DOHH2 (cell line): ENCODE measurements at regions not wholly inside any gene's neighbourhood (a gene's known extent, or its start where the extent isn't known, plus 50 kb on each side); places are given as distances from the start of the nearest gene placed in this dataset.

Source experiments
- EZH2phosphoT487 ChIP-seq: fragments of 200-600 bp; sonication (generic); IDR thresholded peaks from 2 replicates; pipeline ENCODE4 v1.6.1; 2017; ENCODE audit warnings: borderline replicate concordance, mild to moderate bottlenecking, antibody characterized with exemption, low read length, moderate library complexity, mixed read lengths
- TF ChIP-seq, protein P1 (sequence below): fragments of 200-600 bp; sonication (generic); IDR thresholded peaks from one replicate; pipeline ENCODE4 v1.5.1; 2014; ENCODE audit warnings: antibody characterized with exemption, mild to moderate bottlenecking, low read depth, low read length; ENCODE audit not compliant: poor library complexity, severe bottlenecking

DNA sequence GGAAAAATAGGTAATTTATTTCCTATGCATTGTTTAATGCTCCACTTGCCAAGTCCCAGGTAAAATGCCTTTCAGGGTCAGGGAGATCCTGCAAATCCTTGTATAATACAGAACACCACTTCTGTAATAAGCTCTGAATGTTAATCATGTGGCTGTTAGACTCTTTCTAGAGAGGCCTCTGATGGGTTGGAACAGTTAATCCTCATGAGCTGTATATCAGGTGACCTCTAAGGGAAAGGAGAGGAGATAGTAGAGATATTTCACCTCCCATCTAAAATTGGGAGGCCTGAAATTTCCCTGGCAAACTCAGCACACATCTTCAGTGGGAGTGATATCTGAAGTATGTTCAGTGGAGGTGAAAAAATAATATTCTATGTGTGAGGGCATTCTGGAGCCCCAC, 210.6 kb upstream of the WDFY3 start:
- no peak for TF ChIP-seq EZH2phosphoT487
- TF ChIP-seq, protein P1, sequence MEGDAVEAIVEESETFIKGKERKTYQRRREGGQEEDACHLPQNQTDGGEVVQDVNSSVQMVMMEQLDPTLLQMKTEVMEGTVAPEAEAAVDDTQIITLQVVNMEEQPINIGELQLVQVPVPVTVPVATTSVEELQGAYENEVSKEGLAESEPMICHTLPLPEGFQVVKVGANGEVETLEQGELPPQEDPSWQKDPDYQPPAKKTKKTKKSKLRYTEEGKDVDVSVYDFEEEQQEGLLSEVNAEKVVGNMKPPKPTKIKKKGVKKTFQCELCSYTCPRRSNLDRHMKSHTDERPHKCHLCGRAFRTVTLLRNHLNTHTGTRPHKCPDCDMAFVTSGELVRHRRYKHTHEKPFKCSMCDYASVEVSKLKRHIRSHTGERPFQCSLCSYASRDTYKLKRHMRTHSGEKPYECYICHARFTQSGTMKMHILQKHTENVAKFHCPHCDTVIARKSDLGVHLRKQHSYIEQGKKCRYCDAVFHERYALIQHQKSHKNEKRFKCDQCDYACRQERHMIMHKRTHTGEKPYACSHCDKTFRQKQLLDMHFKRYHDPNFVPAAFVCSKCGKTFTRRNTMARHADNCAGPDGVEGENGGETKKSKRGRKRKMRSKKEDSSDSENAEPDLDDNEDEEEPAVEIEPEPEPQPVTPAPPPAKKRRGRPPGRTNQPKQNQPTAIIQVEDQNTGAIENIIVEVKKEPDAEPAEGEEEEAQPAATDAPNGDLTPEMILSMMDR: no peak
